ENCODE measurements at regions not wholly inside any gene's neighbourhood (a gene's known extent, or its start where the extent isn't known, plus 50 kb on each side); places are given as distances from the start of the nearest gene placed in this dataset.
A peak's percentile ranks its signal among the peaks of the same experiment; 100 is the strongest.

- Mint-ChIP-seq H3K36me3 (no peaks in the 10 kb centered on the region), H3K4me3 (no peak overlapping the region), H3K4me1 (peaks cover 13% of the 10 kb centered on the region), H3K27ac (no peak overlapping the region), H3K27me3 (ENCODE audit: low read depth) (no peaks in the 10 kb centered on the region), H3K9me3 (peaks cover 11% of the 10 kb centered on the region)
- TF ChIP-seq CTCF (IDR thresholded peaks at IDR 0.05; ENCODE audit: unreplicated experiment): no peak
- DNase-seq (ENCODE audit: low spot score in 2 of 2, unreplicated experiment in 2 of 2): no peak
Measured at GRCh38 chr3:153590051-153590450, 428.0 kb downstream of the RAP2B start.

- no peak for TF ChIP-seq CTCF (IDR thresholded peaks at IDR 0.05; ENCODE audit: unreplicated experiment)
- no peaks in the 10 kb centered on the region for H3K36me3 Mint-ChIP-seq
- no peaks in the 10 kb centered on the region for H3K27me3 Mint-ChIP-seq (ENCODE audit: low read depth)
- H3K4me3 Mint-ChIP-seq: no peak overlapping the region
- no peak for DNase-seq (ENCODE audit: low spot score in 2 of 2, unreplicated experiment in 2 of 2)
- no peak overlapping the region for H3K27ac Mint-ChIP-seq
- peaks cover 4% of the 10 kb centered on the region for H3K9me3 Mint-ChIP-seq
- peaks cover 13% of the 10 kb centered on the region for H3K4me1 Mint-ChIP-seq
Measured at GRCh38 chr3:153591561-153592245, 429.7 kb downstream of the RAP2B start.

DNA sequence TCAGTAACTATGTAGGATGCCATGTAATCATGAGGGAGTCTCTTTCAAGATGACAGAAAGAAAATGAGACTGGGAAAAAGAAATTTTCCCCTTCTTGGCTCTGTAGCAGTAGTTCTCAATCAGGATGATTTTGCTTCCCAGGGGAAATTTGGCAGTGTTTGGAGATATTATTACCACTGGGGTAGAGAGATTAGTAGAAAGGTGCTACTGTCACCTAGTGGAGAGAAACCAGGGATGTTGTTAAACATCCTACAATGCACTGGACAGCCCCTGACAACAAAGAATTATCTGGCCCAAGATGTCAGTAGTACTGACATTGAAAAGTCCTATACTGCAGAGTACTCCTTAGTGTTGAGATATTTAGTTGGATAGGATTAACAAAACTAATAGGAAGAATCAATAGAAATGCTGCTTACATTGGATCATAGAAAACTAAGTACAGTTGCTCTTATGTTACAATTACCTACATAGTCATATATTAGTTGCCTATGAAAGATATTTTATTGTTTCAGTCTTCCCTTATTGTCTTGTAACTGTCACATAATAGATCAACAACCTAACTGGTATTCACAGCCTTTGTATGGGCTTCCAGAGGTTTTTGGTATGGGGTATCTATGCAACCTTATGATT lies 433.3 kb downstream of the RAP2B start:
- Mint-ChIP-seq H3K4me1 (peaks cover 13% of the 10 kb centered on the region), H3K27me3 (ENCODE audit: low read depth) (no peaks in the 10 kb centered on the region)
- DNase-seq (ENCODE audit: low spot score in 2 of 2, unreplicated experiment in 2 of 2): no peak

GRCh38 chr3:153596401-153596800 lies 434.4 kb downstream of the RAP2B start:
- Mint-ChIP-seq H3K27me3 (ENCODE audit: low read depth) (no peaks in the 10 kb centered on the region), H3K9me3 (no peaks in the 10 kb centered on the region), H3K4me3 (no peak overlapping the region), H3K36me3 (no peaks in the 10 kb centered on the region), H3K4me1 (peaks cover 13% of the 10 kb centered on the region), H3K27ac (no peak overlapping the region)
- DNase-seq (ENCODE audit: low spot score in 2 of 2, unreplicated experiment in 2 of 2): no peak
- no peak for TF ChIP-seq CTCF (IDR thresholded peaks at IDR 0.05; ENCODE audit: unreplicated experiment)

More for the DNA sequence above, 433.3 kb downstream of the RAP2B start:
- no peaks in the 10 kb centered on the region for H3K9me3 Mint-ChIP-seq
- no peaks in the 10 kb centered on the region for H3K36me3 Mint-ChIP-seq
- no peak overlapping the region for H3K27ac Mint-ChIP-seq
- TF ChIP-seq CTCF (IDR thresholded peaks at IDR 0.05; ENCODE audit: unreplicated experiment): peak; percentile 26
- H3K4me3 Mint-ChIP-seq: no peak overlapping the region

GRCh38 chr3:153599685-153600084 lies 437.7 kb downstream of the RAP2B start:
- Mint-ChIP-seq H3K27ac (no peak overlapping the region), H3K27me3 (ENCODE audit: low read depth) (no peaks in the 10 kb centered on the region), H3K4me3 (no peak overlapping the region), H3K9me3 (no peaks in the 10 kb centered on the region), H3K36me3 (no peaks in the 10 kb centered on the region), H3K4me1 (peaks cover 6% of the 10 kb centered on the region)
- TF ChIP-seq CTCF (IDR thresholded peaks at IDR 0.05; ENCODE audit: unreplicated experiment): no peak
- DNase-seq (ENCODE audit: low spot score in 2 of 2, unreplicated experiment in 2 of 2): no peak
